Omental fat pad (tissue), 3 donors: ENCODE measurements at regions not wholly inside any gene's neighbourhood (a gene's known extent, or its start where the extent isn't known, plus 50 kb on each side); places are given as distances from the start of the nearest gene placed in this dataset.

Experiments
- ATAC-seq: fragments of 150-250 bp; one replicate; pipeline ENCODE4 v1.9.1; 2016; ENCODE audit warnings: mild to moderate bottlenecking, moderate library complexity; ENCODE audit not compliant: low FRiP score
- DNase-seq: peaks from one replicate; pipeline ENCODE4 v3.0.0-alpha.2; 2019; ENCODE audit warnings: low spot score
- TF ChIP-seq, protein P1 (sequence below), 3 donors: fragments of 450-650 bp; IDR thresholded peaks; one replicate each; pipeline ENCODE4 v1.5.1; 2016 to 2017; ENCODE audit warnings: antibody characterized with exemption in 3 of 3, mild to moderate bottlenecking in 3 of 3, moderate library complexity in 2 of 3

DNA sequence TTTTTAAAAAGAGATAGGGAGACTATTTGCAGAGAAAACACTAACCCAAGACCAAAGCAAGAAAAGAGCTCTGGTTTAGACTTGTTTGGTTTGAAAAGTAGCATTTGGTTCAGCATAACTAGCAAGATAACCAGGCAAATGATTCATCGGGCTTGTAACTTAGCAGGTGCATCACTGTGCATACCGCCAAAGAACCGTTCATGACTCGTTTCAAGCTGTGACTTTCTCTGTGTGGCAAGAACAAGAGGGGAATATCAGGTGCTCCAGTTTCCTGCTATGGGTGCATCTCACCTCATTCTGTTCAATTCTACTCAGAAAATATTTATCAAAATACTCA is 244.9 kb downstream of the ETAA1 start:
- no peak for DNase-seq
- TF ChIP-seq, protein P1, sequence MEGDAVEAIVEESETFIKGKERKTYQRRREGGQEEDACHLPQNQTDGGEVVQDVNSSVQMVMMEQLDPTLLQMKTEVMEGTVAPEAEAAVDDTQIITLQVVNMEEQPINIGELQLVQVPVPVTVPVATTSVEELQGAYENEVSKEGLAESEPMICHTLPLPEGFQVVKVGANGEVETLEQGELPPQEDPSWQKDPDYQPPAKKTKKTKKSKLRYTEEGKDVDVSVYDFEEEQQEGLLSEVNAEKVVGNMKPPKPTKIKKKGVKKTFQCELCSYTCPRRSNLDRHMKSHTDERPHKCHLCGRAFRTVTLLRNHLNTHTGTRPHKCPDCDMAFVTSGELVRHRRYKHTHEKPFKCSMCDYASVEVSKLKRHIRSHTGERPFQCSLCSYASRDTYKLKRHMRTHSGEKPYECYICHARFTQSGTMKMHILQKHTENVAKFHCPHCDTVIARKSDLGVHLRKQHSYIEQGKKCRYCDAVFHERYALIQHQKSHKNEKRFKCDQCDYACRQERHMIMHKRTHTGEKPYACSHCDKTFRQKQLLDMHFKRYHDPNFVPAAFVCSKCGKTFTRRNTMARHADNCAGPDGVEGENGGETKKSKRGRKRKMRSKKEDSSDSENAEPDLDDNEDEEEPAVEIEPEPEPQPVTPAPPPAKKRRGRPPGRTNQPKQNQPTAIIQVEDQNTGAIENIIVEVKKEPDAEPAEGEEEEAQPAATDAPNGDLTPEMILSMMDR (IDR thresholded peaks at IDR 0.05) = no peak
- no peak for ATAC-seq

DNA sequence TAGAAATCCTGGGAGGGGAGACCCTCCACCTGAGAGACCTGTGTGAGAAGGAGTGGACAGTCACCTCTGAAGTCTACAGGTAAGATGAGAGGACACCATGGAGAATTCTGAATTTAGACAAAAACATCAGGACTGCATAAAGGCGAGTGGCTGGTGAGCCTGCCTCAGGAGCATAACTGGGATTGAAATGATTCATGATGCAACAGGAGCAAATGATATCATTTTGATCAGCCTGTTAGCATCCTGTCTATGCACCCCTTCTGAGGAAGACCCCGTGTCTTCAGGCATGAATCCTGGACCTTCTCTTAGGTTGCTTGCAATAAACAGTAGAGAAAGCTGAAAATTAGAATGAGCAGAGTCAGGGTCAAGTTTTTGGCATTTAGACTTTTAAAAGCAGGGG is 245.8 kb downstream of the ETAA1 start:
- DNase-seq (no peak), ATAC-seq (no peak)
- TF ChIP-seq, protein P1 (IDR thresholded peaks at IDR 0.05) = no peak

DNA sequence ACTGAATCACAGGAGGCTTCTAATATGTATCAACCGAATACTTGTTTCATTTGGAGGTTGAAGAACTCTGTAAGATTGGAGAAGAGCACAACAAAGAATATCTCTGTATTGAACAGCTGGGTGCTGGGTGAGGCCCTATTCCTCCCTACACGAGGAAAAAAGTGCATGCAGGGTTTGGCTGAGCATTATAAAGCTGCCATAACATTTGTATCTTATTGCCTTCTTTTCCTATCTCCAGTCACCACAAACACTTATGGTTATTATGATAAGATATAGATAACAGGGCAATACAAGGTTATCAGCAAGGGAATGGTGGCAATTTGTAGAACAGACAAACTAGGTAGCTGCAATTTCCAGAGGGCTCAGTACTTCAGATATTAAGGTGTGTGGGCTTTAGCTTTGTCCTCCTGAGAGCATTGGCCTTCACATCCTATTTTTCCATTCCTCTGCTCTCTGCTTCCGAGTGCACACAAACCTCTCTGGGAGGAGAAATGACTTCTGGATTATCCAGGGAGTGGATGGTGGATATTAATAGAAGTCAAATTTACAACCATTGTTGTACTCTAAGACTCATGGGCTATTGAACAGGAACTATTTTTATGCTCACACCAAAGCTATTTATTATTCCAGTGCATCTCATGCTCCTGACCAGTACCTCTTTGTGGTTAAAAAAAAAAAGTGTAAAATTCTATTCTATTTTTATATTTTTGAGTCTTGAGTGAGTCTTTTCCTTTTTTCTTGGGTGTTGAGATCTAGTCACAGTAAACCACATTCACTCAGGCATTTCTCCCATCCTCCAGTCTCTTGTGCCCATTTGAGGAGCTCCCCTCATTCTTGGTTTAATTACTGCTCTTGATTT is 248.4 kb downstream of the ETAA1 start:
- DNase-seq (no peak), ATAC-seq (no peak)
- TF ChIP-seq, protein P1 (IDR thresholded peaks at IDR 0.05) = no peak

DNA sequence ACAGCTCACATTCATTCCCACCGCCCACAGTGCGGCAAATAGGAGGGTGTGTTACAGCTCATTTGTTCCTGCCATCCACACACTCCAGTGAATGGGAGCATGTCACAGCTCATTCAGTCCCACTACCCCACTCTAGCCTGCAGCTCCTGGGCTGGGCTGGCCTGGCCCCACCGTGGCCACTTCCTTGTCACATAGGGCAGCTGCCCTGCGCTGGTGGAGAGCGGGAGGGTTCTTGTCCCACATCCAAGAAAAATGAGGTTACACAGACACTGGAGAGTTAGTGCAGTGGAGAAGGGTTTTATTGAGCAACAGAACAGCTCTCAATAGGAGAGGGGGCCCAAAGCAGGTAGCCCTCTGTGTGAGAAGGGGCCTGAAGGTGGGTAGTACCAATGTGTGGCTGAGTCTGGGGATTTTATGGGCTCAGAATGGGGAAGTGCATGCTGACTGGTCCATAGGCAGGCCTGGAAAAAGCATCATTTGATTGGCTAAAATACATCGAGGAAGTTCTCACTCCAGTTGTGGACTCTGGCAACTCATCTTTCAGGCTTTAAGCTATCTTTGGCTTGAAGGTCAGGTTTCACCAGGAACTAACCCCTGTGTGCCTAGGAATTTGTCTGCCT is 249.7 kb downstream of the ETAA1 start:
- DNase-seq = no peak
- TF ChIP-seq, protein P1 (IDR thresholded peaks at IDR 0.05) = no peak

DNA sequence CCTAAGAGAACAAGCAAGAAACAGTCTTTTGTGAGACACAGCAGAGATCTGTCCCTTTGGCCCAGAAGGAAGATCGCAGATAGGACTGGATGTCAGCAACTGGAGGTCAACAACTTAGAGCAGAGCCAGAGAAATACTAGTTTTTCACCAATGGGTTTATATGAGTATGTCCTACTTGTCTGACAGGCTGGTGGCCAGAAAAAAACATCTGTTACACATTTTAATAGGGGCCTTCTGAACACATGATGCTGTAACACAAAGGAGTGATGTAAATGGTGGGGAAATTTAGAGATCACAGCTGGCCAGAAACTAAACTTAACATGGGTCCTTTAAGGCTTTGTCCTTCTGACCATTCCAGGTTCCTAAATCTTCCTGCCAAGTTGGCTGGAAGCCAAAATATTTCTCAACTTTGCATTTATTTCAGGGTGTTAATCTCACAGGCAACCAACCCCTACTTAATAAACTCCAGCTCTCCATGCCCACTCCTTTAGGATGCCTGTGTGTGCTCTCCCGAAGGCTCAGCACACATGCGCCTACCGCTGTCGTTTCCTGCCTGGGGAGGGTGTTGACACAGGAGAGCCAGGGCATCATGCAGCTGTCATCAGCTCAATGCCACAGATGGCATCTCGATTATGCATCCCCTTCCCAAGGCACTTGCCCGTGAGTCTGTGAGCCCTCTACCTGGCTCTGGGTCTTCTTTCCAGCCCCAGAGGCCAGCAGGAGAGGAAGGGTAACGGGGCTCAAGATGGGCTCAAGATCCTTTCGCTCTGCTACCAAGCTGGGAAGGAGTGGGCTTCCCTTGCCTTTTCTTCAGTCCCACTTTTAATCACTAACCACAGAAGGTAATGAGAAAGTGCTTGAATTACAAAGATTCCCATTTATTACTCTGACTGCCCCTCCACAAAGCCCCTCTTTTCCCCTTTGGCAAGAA is 252.5 kb downstream of the ETAA1 start:
- ATAC-seq = peak; percentile 38
- TF ChIP-seq, protein P1 (IDR thresholded peaks at IDR 0.05) = no peak
- DNase-seq = no peak

More for the DNA sequence above, 249.7 kb downstream of the ETAA1 start:
- ATAC-seq = no peak

DNA sequence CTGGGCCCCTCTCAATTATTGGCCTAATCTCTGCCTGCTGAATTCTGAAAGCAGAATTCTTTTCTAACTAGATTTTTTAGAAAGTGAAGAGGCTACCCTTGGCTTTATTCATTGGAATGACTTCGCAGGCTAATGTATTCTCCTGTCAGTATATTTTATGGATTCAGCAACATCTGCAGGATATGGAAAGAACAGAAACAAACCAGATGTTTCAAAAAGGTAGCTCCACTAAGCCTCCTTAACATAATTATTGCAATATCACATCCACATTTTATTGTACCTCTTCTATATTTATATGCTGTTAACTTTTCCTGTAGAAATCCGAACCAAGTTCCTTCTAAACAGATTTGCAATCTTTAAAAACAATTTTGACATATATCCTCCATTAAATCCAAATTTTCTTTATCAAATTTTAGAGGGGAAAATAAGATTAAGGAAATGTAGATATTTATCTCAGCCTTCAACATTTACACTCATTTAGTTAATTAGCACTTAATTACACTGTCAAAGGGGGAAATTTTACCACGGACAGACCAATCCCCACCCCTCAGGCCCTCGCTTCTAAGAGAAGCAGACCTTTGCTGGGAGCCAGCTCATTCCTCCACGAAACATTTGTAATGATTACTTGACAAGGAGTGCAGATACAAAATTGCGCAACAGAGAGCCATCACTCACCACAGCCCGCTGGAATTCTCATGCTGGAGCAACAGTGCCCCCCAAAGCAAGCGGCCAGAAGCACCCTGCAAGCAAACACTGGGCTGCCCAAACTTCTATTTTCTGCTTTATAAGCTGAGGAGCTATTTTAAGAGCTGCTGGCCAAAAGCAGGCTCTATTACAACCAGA is 253.4 kb downstream of the ETAA1 start:
- TF ChIP-seq, protein P1 (IDR thresholded peaks at IDR 0.05) = peak in 2 of 3 donors; percentile 24 to 33
- ATAC-seq (peak; percentile 96), DNase-seq (peak; percentile 61)
